Tibial artery (tissue), 4 donors: ENCODE measurements at regions not wholly inside any gene's neighbourhood (a gene's known extent, or its start where the extent isn't known, plus 50 kb on each side); places are given as distances from the start of the nearest gene placed in this dataset.

Source experiments
- DNase-seq, 2 donors: peaks; one replicate each; pipeline ENCODE4 v3.0.0-alpha.2; 2019
- H3K27ac ChIP-seq, 2 donors: fragments of 200-600 bp; sonication (generic) in 1 of 2; 1 replicate in 1 of 2; 2 replicates in 1 of 2; pipeline ENCODE4 v1.5.1; 2018 to 2019; ENCODE audit warnings: mild to moderate bottlenecking in 1 of 2
- H3K27me3 ChIP-seq, 2 donors: fragments of 200-600 bp; sonication (generic) in 1 of 2; one replicate each; pipeline versions ENCODE4 v1.5.1 to v1.6.0; 2016 to 2019
- H3K36me3 ChIP-seq, 3 donors: fragments of 200-600 bp; sonication (generic) in 2 of 3; one replicate each; pipeline ENCODE4 v1.5.1; 2016 to 2019; ENCODE audit warnings: mild to moderate bottlenecking in 2 of 3
- H3K4me1 ChIP-seq, 4 donors: fragments of 200-600 bp; sonication (generic) in 2 of 4; 1 replicate in 3 of 4; 2 replicates in 1 of 4; pipeline ENCODE4 v1.5.1; 2016 to 2019
- H3K4me3 ChIP-seq, 2 donors: fragments of 200-600 bp; sonication (generic) in 1 of 2; 1 replicate in 1 of 2; 2 replicates in 1 of 2; pipeline ENCODE4 v1.5.1; 2018 to 2019; ENCODE audit warnings: mild to moderate bottlenecking in 2 of 2
- H3K9me3 ChIP-seq, 3 donors: fragments of 200-600 bp; sonication (generic) in 1 of 3; one replicate each; pipeline ENCODE4 v1.5.1; 2016 to 2019
- intact Hi-C: fragments of 100-400 bp; cut with DNase I; formaldehyde crosslinking; loops from one replicate; pipeline ENCODE4 v1.15.0; 2023; ENCODE audit warnings: low total_unique reads
- TF ChIP-seq, protein P1 (sequence below), 2 experiments: fragments of 200-600 bp in 1 of 2; fragments of 450-650 bp in 1 of 2; IDR thresholded peaks; one replicate each; pipeline ENCODE4 v1.5.1; 2017 to 2019; ENCODE audit warnings: antibody characterized with exemption in 2 of 2, mild to moderate bottlenecking in 1 of 2, moderate library complexity in 1 of 2

DNA sequence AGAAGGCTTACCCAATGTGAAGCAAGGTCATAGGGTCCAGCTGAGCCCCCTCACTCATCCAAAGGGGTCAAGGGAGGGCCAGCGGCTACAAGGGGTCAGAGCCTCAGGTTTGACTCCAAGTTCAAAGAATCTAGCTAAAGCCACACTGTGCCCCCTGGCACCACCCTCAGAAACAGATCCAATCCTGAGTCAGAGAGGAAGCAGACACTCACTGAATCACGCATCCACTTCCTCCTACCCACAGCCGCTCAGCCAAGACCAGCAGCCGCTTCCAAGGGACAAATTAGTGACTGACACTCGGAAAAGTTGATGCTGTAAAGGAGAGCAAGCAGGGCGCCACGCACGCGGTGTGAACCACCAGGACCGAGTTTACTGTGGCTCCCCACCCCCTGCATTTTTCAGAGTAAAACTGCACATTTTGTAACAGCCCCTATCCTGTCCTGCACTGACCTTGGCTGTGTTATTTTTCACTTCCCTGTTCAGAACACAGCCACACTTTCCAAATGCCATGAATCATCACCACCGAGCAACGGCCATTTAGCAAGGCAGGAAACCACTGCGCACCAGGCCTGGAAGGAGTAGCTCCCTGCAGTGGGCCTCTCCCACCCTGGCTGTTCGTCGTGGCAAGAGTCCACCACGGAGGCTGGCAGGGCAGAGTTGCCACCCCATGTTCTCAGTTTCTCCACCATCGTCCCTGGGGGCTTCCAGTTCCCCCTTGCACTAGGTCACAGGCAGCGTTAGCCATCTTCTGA is 147.8 kb downstream of the TOMM20 start:
- TF ChIP-seq, protein P1, sequence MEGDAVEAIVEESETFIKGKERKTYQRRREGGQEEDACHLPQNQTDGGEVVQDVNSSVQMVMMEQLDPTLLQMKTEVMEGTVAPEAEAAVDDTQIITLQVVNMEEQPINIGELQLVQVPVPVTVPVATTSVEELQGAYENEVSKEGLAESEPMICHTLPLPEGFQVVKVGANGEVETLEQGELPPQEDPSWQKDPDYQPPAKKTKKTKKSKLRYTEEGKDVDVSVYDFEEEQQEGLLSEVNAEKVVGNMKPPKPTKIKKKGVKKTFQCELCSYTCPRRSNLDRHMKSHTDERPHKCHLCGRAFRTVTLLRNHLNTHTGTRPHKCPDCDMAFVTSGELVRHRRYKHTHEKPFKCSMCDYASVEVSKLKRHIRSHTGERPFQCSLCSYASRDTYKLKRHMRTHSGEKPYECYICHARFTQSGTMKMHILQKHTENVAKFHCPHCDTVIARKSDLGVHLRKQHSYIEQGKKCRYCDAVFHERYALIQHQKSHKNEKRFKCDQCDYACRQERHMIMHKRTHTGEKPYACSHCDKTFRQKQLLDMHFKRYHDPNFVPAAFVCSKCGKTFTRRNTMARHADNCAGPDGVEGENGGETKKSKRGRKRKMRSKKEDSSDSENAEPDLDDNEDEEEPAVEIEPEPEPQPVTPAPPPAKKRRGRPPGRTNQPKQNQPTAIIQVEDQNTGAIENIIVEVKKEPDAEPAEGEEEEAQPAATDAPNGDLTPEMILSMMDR (IDR thresholded peaks at IDR 0.05) = no peak
- no peaks in the 10 kb centered on the region for H3K36me3 ChIP-seq
- peak; percentile 93 to 95 for DNase-seq
- peak overlapping the region; percentile 87 for H3K27ac ChIP-seq
- H3K27me3 ChIP-seq = no peaks in the 10 kb centered on the region
- no peaks in the 10 kb centered on the region for H3K9me3 ChIP-seq
- peak overlapping the region; percentile 7 to 17 for H3K4me3 ChIP-seq
- H3K4me1 ChIP-seq = peaks cover 9 to 88% (median 55%) of the 10 kb centered on the region in 4 donors
- intact Hi-C loops = loop anchor here (5.0 to 10.0 kb wide), 2 partner anchors 369 to 446 kb away; partner anchors contain the start of gene IRF2BP2

DNA sequence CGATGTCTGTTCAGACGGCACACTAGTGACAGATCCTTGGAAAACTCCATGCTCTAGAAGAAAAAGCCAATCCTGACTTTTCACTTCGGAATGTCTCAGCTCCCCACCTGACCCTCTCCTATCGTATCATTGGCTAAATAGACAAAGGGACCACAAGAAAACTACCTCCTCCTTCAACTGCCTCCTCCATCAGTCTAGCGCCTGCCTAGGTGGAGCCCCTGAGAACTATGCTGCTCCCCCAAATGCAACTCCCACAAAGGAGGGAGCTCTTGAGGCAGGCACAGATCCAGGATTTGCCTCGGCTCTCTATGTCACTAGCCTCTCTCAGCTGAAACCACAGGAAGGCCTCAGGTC is 148.4 kb downstream of the TOMM20 start:
- H3K4me1 ChIP-seq = peaks cover 6 to 88% (median 53%) of the 10 kb centered on the region in 4 donors
- DNase-seq = no peak
- peak overlapping the region; percentile 7 to 17 for H3K4me3 ChIP-seq
- TF ChIP-seq, protein P1 (IDR thresholded peaks at IDR 0.05) = no peak
- H3K27me3 ChIP-seq = no peaks in the 10 kb centered on the region
- H3K9me3 ChIP-seq = no peaks in the 10 kb centered on the region
- no peaks in the 10 kb centered on the region for H3K36me3 ChIP-seq
- H3K27ac ChIP-seq = peak overlapping the region; percentile 87
- intact Hi-C loops = loop anchor here (5.0 to 10.0 kb wide), 2 partner anchors 368 to 445 kb away; partner anchors contain the start of gene IRF2BP2

GRCh38 chr1:234979296-234980279 is 149.0 kb downstream of the TOMM20 start:
- H3K4me1 ChIP-seq = peaks cover 6 to 88% (median 49%) of the 10 kb centered on the region in 4 donors
- H3K27ac ChIP-seq = peak overlapping the region; percentile 87
- no peaks in the 10 kb centered on the region for H3K27me3 ChIP-seq
- no peaks in the 10 kb centered on the region for H3K36me3 ChIP-seq
- TF ChIP-seq, protein P1 (IDR thresholded peaks at IDR 0.05) = no peak
- intact Hi-C loops = loop anchor here (5.0 to 10.0 kb wide), 2 partner anchors 367 to 445 kb away; partner anchors contain the start of gene IRF2BP2
- no peaks in the 10 kb centered on the region for H3K9me3 ChIP-seq
- peak in 1 of 2 donors; percentile 67 for DNase-seq
- peak overlapping the region in 1 of 2 donors; percentile 17 for H3K4me3 ChIP-seq

- peak; percentile 64 to 74 for DNase-seq
- Histone ChIP-seq H3K27ac (peak overlapping the region; percentile 87), H3K36me3 (no peaks in the 10 kb centered on the region), H3K4me3 (no peak overlapping the region), H3K4me1 (peaks cover 6 to 88% (median 45%) of the 10 kb centered on the region in 4 donors), H3K27me3 (no peaks in the 10 kb centered on the region), H3K9me3 (no peaks in the 10 kb centered on the region)
- intact Hi-C loops = no loop called here
- TF ChIP-seq, protein P1 (IDR thresholded peaks at IDR 0.05) = no peak
These were observed 150.0 kb downstream of the TOMM20 start for GRCh38 chr1:234978397-234979295.
